Parathyroid adenoma (tissue), 2 donors: ENCODE measurements at regions not wholly inside any gene's neighbourhood (a gene's known extent, or its start where the extent isn't known, plus 50 kb on each side); places are given as distances from the start of the nearest gene placed in this dataset.

ENCODE experiments used
- H2AFZ ChIP-seq: fragments of 300-600 bp; sonication (generic); one replicate; pipeline ENCODE4 v1.7.0; 2017; ENCODE audit warnings: antibody characterized with exemption, mild to moderate bottlenecking
- H3K27ac ChIP-seq: fragments of 300-600 bp; sonication (generic); one replicate; pipeline ENCODE4 v1.7.0; 2017
- H3K27me3 ChIP-seq: fragments of 300-600 bp; sonication (generic); one replicate; pipeline ENCODE4 v1.7.0; 2017; ENCODE audit warnings: low read length; ENCODE audit not compliant: control insufficient read depth, insufficient read depth
- H3K36me3 ChIP-seq: fragments of 300-600 bp; sonication (generic); one replicate; pipeline ENCODE4 v1.7.0; 2017; ENCODE audit warnings: low read length; ENCODE audit not compliant: control insufficient read depth, insufficient read depth
- H3K4me1 ChIP-seq: fragments of 300-600 bp; sonication (generic); one replicate; pipeline ENCODE4 v1.7.0; 2017; ENCODE audit warnings: control low read depth
- H3K4me2 ChIP-seq: fragments of 300-600 bp; sonication (generic); one replicate; pipeline ENCODE4 v1.7.0; 2017; ENCODE audit warnings: low read length
- H3K4me3 ChIP-seq: fragments of 300-600 bp; sonication (generic); one replicate; pipeline ENCODE4 v1.7.0; 2017; ENCODE audit warnings: low read depth, low read length
- H3K79me2 ChIP-seq: fragments of 300-600 bp; sonication (generic); one replicate; pipeline ENCODE4 v1.7.0; 2017; ENCODE audit warnings: control low read depth
- H3K9ac ChIP-seq: fragments of 300-600 bp; sonication (generic); one replicate; pipeline ENCODE4 v1.7.0; 2017; ENCODE audit warnings: mild to moderate bottlenecking
- H3K9me3 ChIP-seq: fragments of 300-600 bp; sonication (generic); one replicate; pipeline ENCODE4 v1.7.0; 2017; ENCODE audit warnings: low read length; ENCODE audit not compliant: control insufficient read depth
- CTCF ChIP-seq: fragments of 300-600 bp; sonication (generic); IDR thresholded peaks from one replicate; pipeline ENCODE4 v1.7.0; 2017; ENCODE audit warnings: antibody characterized with exemption, mild to moderate bottlenecking
- donor health status: primary hyperparathyroidism.

GRCh38 chr10:107692072-107692471 is 527.6 kb upstream of the SORCS1 start:
- Histone ChIP-seq H3K9me3 (no peaks in the 10 kb centered on the region), H3K27ac (no peak overlapping the region), H3K27me3 (no peaks in the 10 kb centered on the region), H3K36me3 (no peaks in the 10 kb centered on the region), H3K9ac (no peak overlapping the region), H3K4me3 (no peak overlapping the region), H3K4me1 (no peaks in the 10 kb centered on the region), H3K79me2 (no peaks in the 10 kb centered on the region), H2AFZ (no peak overlapping the region), H3K4me2 (no peak overlapping the region)
- no peak for TF ChIP-seq CTCF

GRCh38 chr10:107689323-107689722 is 524.8 kb upstream of the SORCS1 start:
- Histone ChIP-seq H3K4me1 (no peaks in the 10 kb centered on the region), H3K36me3 (no peaks in the 10 kb centered on the region), H3K9me3 (no peaks in the 10 kb centered on the region), H3K79me2 (no peaks in the 10 kb centered on the region), H3K9ac (no peak overlapping the region), H3K27ac (no peak overlapping the region), H3K4me2 (no peak overlapping the region), H2AFZ (no peak overlapping the region), H3K27me3 (no peaks in the 10 kb centered on the region), H3K4me3 (no peak overlapping the region)
- no peak for TF ChIP-seq CTCF

- no peaks in the 10 kb centered on the region for H3K27me3 ChIP-seq
- H2AFZ ChIP-seq = no peak overlapping the region
- H3K4me1 ChIP-seq = no peaks in the 10 kb centered on the region
- H3K4me3 ChIP-seq = no peak overlapping the region
- no peak overlapping the region for H3K27ac ChIP-seq
- TF ChIP-seq CTCF = no peak
- no peaks in the 10 kb centered on the region for H3K79me2 ChIP-seq
- no peaks in the 10 kb centered on the region for H3K9me3 ChIP-seq
- no peak overlapping the region for H3K4me2 ChIP-seq
- no peaks in the 10 kb centered on the region for H3K36me3 ChIP-seq
- no peak overlapping the region for H3K9ac ChIP-seq
These were observed 523.2 kb upstream of the SORCS1 start for GRCh38 chr10:107687701-107688100.

GRCh38 chr10:107686095-107686494 is 521.6 kb upstream of the SORCS1 start:
- no peaks in the 10 kb centered on the region for H3K9me3 ChIP-seq
- no peaks in the 10 kb centered on the region for H3K36me3 ChIP-seq
- no peak overlapping the region for H3K4me2 ChIP-seq
- H3K4me1 ChIP-seq = no peaks in the 10 kb centered on the region
- no peaks in the 10 kb centered on the region for H3K27me3 ChIP-seq
- H3K79me2 ChIP-seq = no peaks in the 10 kb centered on the region
- H2AFZ ChIP-seq = no peak overlapping the region
- no peak overlapping the region for H3K4me3 ChIP-seq
- H3K27ac ChIP-seq = no peak overlapping the region
- H3K9ac ChIP-seq = no peak overlapping the region
- no peak for TF ChIP-seq CTCF

- no peaks in the 10 kb centered on the region for H3K36me3 ChIP-seq
- no peak overlapping the region for H3K4me2 ChIP-seq
- H3K4me1 ChIP-seq = no peaks in the 10 kb centered on the region
- H3K27me3 ChIP-seq = no peaks in the 10 kb centered on the region
- no peak overlapping the region for H3K4me3 ChIP-seq
- H2AFZ ChIP-seq = no peak overlapping the region
- no peaks in the 10 kb centered on the region for H3K9me3 ChIP-seq
- H3K79me2 ChIP-seq = no peaks in the 10 kb centered on the region
- no peak overlapping the region for H3K27ac ChIP-seq
- H3K9ac ChIP-seq = no peak overlapping the region
- no peak for TF ChIP-seq CTCF
These were observed 507.5 kb upstream of the SORCS1 start for GRCh38 chr10:107671960-107672359.
